Tibial artery (tissue), 4 donors: ENCODE measurements at regions not wholly inside any gene's neighbourhood (a gene's known extent, or its start where the extent isn't known, plus 50 kb on each side); places are given as distances from the start of the nearest gene placed in this dataset.

Experiments used
- DNase-seq, 2 donors: peaks; one replicate each; pipeline ENCODE4 v3.0.0-alpha.2; 2019
- H3K27ac ChIP-seq, 2 donors: fragments of 200-600 bp; sonication (generic) in 1 of 2; 1 replicate in 1 of 2; 2 replicates in 1 of 2; pipeline ENCODE4 v1.5.1; 2018 to 2019; ENCODE audit warnings: mild to moderate bottlenecking in 1 of 2
- H3K27me3 ChIP-seq, 2 donors: fragments of 200-600 bp; sonication (generic) in 1 of 2; one replicate each; pipeline versions ENCODE4 v1.5.1 to v1.6.0; 2016 to 2019
- H3K36me3 ChIP-seq, 3 donors: fragments of 200-600 bp; sonication (generic) in 2 of 3; one replicate each; pipeline ENCODE4 v1.5.1; 2016 to 2019; ENCODE audit warnings: mild to moderate bottlenecking in 2 of 3
- H3K4me1 ChIP-seq, 4 donors: fragments of 200-600 bp; sonication (generic) in 2 of 4; 1 replicate in 3 of 4; 2 replicates in 1 of 4; pipeline ENCODE4 v1.5.1; 2016 to 2019
- H3K4me3 ChIP-seq, 2 donors: fragments of 200-600 bp; sonication (generic) in 1 of 2; 1 replicate in 1 of 2; 2 replicates in 1 of 2; pipeline ENCODE4 v1.5.1; 2018 to 2019; ENCODE audit warnings: mild to moderate bottlenecking in 2 of 2
- H3K9me3 ChIP-seq, 3 donors: fragments of 200-600 bp; sonication (generic) in 1 of 3; one replicate each; pipeline ENCODE4 v1.5.1; 2016 to 2019
- intact Hi-C: fragments of 100-400 bp; cut with DNase I; formaldehyde crosslinking; loops from one replicate; pipeline ENCODE4 v1.15.0; 2023; ENCODE audit warnings: low total_unique reads
- TF ChIP-seq, protein P1 (sequence below), 2 experiments: fragments of 200-600 bp in 1 of 2; fragments of 450-650 bp in 1 of 2; IDR thresholded peaks; one replicate each; pipeline ENCODE4 v1.5.1; 2017 to 2019; ENCODE audit warnings: antibody characterized with exemption in 2 of 2, mild to moderate bottlenecking in 1 of 2, moderate library complexity in 1 of 2

DNA sequence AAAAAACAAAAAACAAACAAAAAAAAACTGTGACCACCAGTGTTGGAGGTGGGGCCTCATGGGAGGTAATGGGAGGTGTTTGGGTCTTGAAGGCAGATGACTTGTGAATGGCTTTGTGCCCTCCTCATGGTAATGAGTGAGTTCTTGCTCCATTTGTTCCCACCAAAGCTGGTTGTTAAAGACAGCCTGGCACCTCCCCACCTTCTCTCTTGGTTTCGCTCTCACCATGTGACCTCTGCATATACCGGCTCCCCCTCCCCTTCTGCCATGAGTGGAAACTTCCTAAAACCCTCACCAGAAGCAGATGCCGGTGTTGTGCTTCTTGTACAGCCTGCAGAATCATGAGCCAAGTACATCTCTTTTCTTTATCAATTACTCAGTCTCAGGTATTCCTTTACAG, 61.5 kb upstream of the ATP11B start:
- TF ChIP-seq, protein P1, sequence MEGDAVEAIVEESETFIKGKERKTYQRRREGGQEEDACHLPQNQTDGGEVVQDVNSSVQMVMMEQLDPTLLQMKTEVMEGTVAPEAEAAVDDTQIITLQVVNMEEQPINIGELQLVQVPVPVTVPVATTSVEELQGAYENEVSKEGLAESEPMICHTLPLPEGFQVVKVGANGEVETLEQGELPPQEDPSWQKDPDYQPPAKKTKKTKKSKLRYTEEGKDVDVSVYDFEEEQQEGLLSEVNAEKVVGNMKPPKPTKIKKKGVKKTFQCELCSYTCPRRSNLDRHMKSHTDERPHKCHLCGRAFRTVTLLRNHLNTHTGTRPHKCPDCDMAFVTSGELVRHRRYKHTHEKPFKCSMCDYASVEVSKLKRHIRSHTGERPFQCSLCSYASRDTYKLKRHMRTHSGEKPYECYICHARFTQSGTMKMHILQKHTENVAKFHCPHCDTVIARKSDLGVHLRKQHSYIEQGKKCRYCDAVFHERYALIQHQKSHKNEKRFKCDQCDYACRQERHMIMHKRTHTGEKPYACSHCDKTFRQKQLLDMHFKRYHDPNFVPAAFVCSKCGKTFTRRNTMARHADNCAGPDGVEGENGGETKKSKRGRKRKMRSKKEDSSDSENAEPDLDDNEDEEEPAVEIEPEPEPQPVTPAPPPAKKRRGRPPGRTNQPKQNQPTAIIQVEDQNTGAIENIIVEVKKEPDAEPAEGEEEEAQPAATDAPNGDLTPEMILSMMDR (IDR thresholded peaks at IDR 0.05): no peak
- intact Hi-C loops: no loop called here

DNA sequence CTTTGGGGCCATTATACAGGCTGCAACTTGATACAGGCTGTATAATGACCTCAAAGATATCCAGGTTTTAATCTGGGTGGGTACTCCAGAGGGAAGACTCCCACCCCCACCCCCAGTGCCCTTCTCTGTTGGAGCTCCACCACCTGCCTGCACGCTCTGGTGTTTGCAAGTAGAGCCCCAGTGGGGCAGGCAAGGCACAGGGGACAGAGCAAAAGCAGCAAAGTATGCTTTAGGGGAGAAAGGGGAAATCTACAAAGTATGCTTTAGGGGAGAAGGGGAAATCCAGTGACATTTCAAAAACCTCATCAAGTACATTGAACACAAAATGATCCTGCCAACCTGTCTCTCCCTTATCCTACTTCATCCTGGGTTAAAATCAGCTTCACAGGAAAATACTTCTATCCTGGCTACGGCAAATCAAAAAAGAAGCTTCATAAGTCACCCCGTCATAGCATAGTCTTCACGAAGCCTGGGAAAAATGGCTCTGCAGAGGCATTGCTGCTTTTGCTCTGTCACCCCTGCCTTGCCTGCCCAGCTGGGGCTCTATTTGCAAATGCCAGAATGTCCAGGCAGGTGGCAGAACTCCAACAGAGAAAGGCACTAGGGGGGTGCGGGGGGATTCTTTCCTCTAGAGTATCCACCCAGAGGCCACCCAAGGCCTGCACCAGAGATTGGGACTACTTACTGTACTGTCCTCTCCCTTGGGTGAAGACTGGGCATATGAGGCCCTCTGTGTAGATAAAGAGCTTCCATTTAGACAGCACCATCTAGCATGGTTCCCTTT, 60.9 kb upstream of the ATP11B start:
- H3K27ac ChIP-seq: no peak overlapping the region
- intact Hi-C loops: no loop called here
- TF ChIP-seq, protein P1 (IDR thresholded peaks at IDR 0.05): no peak
- peaks cover 0 to 9% (median 2%) of the 10 kb centered on the region in 4 donors for H3K4me1 ChIP-seq
- no peaks in the 10 kb centered on the region for H3K9me3 ChIP-seq
- H3K36me3 ChIP-seq: no peaks in the 10 kb centered on the region
- H3K27me3 ChIP-seq: no peaks in the 10 kb centered on the region
- DNase-seq: no peak
- no peak overlapping the region for H3K4me3 ChIP-seq

More for the DNA sequence above, 61.5 kb upstream of the ATP11B start:
- DNase-seq: no peak
- H3K27me3 ChIP-seq: no peaks in the 10 kb centered on the region
- no peaks in the 10 kb centered on the region for H3K9me3 ChIP-seq
- H3K4me1 ChIP-seq: peaks cover 0 to 9% (median 2%) of the 10 kb centered on the region in 4 donors
- H3K4me3 ChIP-seq: no peak overlapping the region
- no peak overlapping the region for H3K27ac ChIP-seq
- no peaks in the 10 kb centered on the region for H3K36me3 ChIP-seq

DNA sequence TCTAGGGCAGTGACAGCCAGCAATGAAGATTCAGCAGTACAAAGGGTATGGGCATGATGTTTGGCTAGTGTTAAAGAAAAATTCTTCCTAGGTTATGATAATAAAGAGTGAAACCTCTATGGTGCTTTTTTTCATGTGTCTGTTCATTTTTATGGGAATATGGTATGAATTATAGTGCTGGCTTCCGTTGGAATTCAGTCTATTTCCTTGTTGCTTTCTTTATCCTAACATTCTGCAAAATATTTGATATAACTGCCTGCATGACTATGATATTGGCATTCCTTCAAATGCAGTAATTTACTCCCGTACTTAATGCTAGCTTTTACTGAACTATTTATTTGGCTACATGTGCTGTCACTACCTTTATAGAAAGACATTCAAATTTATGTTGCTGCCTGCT, 57.6 kb upstream of the ATP11B start:
- Histone ChIP-seq H3K4me1 (peaks cover 0 to 9% (median 2%) of the 10 kb centered on the region in 4 donors), H3K27ac (no peak overlapping the region), H3K9me3 (no peaks in the 10 kb centered on the region), H3K27me3 (no peaks in the 10 kb centered on the region), H3K36me3 (no peaks in the 10 kb centered on the region), H3K4me3 (no peak overlapping the region)
- intact Hi-C loops: no loop called here
- no peak for DNase-seq
- TF ChIP-seq, protein P1 (IDR thresholded peaks at IDR 0.05): no peak

DNA sequence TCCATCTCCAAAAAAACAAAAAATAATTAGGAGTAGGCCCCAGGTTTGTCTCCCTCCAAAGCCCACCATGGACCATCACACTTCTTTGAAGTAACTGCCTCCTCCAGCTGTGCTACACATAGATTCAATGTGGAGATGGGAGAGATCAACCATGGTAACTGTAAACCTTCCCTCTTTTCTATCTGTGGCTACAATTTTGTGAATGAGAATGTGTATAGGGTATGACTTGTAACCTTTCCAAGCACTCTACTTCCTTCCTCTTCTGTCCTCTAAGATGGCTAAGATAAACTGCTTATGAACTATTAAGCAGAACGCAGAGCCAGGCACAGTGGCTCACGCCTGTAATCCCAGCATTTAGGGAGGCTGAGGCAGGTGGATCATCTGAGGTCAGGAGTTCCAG, 55.5 kb upstream of the ATP11B start:
- TF ChIP-seq, protein P1 (IDR thresholded peaks at IDR 0.05): no peak
- H3K4me3 ChIP-seq: no peak overlapping the region
- no peak for DNase-seq

DNA sequence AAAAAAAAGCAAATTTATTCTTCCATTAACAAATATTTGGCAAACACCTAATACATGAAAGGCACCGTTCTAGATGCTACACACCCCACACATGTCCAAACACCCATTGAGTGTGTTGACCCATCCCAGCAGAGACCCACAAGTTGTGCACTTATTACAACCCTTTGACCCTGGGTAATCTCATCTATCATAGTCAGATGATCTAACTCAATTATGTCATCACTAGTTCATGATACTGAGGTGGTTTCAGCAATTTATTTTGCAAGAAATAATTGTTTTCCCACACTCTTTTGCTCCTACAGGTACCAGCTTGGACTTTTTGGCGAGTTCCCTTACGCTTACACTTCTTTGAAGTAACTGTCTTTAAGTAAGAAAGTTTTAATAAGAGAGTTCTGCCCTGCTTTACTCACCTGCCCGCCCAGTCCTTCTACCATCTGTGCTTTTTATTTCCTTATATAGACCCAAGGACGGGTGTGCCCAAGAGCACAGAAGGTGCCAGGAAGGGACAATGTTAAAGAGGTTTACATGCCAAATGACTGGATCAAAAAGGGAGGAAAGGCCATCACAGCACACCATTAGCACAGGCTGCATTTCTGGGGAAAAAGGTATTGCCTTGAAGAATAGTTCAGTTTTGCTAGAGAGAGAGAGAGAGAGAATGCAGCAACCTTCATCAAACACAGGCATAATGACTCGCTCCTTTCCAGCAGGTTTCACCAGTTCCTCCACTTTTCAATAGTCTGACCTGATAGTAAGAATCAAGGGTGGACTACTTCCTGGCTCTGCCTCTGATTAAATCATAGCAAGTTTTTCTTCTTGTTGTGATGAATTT, 54.5 kb upstream of the ATP11B start:
- TF ChIP-seq, protein P1 (IDR thresholded peaks at IDR 0.05): no peak
- no peak for DNase-seq
- no peak overlapping the region for H3K27ac ChIP-seq
- H3K36me3 ChIP-seq: no peaks in the 10 kb centered on the region
- H3K9me3 ChIP-seq: no peaks in the 10 kb centered on the region
- H3K4me3 ChIP-seq: no peak overlapping the region
- H3K27me3 ChIP-seq: no peaks in the 10 kb centered on the region
- H3K4me1 ChIP-seq: peaks cover 0 to 9% (median 2%) of the 10 kb centered on the region in 4 donors
- intact Hi-C loops: no loop called here

More for the DNA sequence above, 55.5 kb upstream of the ATP11B start:
- H3K36me3 ChIP-seq: no peaks in the 10 kb centered on the region
- intact Hi-C loops: no loop called here
- H3K9me3 ChIP-seq: no peaks in the 10 kb centered on the region
- peaks cover 0 to 9% (median 2%) of the 10 kb centered on the region in 4 donors for H3K4me1 ChIP-seq
- H3K27me3 ChIP-seq: no peaks in the 10 kb centered on the region
- no peak overlapping the region for H3K27ac ChIP-seq
